ENCODE measurements at regions not wholly inside any gene's neighbourhood (a gene's known extent, or its start where the extent isn't known, plus 50 kb on each side); places are given as distances from the start of the nearest gene placed in this dataset.

- TF ChIP-seq, protein P1, sequence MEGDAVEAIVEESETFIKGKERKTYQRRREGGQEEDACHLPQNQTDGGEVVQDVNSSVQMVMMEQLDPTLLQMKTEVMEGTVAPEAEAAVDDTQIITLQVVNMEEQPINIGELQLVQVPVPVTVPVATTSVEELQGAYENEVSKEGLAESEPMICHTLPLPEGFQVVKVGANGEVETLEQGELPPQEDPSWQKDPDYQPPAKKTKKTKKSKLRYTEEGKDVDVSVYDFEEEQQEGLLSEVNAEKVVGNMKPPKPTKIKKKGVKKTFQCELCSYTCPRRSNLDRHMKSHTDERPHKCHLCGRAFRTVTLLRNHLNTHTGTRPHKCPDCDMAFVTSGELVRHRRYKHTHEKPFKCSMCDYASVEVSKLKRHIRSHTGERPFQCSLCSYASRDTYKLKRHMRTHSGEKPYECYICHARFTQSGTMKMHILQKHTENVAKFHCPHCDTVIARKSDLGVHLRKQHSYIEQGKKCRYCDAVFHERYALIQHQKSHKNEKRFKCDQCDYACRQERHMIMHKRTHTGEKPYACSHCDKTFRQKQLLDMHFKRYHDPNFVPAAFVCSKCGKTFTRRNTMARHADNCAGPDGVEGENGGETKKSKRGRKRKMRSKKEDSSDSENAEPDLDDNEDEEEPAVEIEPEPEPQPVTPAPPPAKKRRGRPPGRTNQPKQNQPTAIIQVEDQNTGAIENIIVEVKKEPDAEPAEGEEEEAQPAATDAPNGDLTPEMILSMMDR (conservative IDR thresholded peaks at IDR 0.05): no peak
- TF ChIP-seq ZFX (IDR thresholded peaks at IDR 0.05): no peak
These were observed 368.6 kb downstream of the CHSY3 start for GRCh38 chr5:130272837-130273236.
